GM23248 (cell line): ENCODE measurements at regions not wholly inside any gene's neighbourhood (a gene's known extent, or its start where the extent isn't known, plus 50 kb on each side); places are given as distances from the start of the nearest gene placed in this dataset. TPM values are rescaled to one million over a fixed set of nuclear protein-coding genes. Genes with fewer than 3 reads are reported as not detected.

Experiments used
- DNase-seq: peaks from one replicate; pipeline ENCODE4 v3.0.0-alpha.2; 2015
- H2AFZ ChIP-seq: fragments of 200-600 bp; sonication (generic); 2 replicates; pipeline ENCODE4 v1.6.1; 2016; ENCODE audit warnings: antibody characterized with exemption
- H3F3A ChIP-seq: fragments of 200-600 bp; sonication (generic); 2 replicates; pipeline ENCODE4 v1.6.1; 2016; ENCODE audit warnings: mild to moderate bottlenecking, antibody characterized with exemption, mixed run types; ENCODE audit not compliant: insufficient read depth
- H3K27ac ChIP-seq: fragments of 200-600 bp; sonication (generic); 2 replicates; pipeline ENCODE4 v1.5.1; 2016; ENCODE audit warnings: mild to moderate bottlenecking
- H3K27me3 ChIP-seq: fragments of 200-600 bp; sonication (generic); replicated peaks from 2 replicates; pipeline ENCODE4 v1.6.1; 2016; ENCODE audit warnings: mild to moderate bottlenecking; ENCODE audit not compliant: insufficient read depth
- H3K36me3 ChIP-seq: fragments of 200-600 bp; sonication (generic); 2 replicates; pipeline ENCODE4 v1.6.1; 2016; ENCODE audit warnings: low read depth, mild to moderate bottlenecking
- H3K4me1 ChIP-seq: fragments of 200-600 bp; sonication (generic); 2 replicates; pipeline ENCODE4 v1.6.1; 2016; ENCODE audit warnings: mild to moderate bottlenecking; ENCODE audit not compliant: insufficient read depth
- H3K4me2 ChIP-seq: fragments of 200-600 bp; sonication (generic); one replicate; pipeline ENCODE4 v1.6.1; 2016; ENCODE audit warnings: mild to moderate bottlenecking; ENCODE audit not compliant: unreplicated experiment
- H3K4me3 ChIP-seq: fragments of 200-600 bp; sonication (generic); 2 replicates; pipeline ENCODE4 v1.5.1; 2016; ENCODE audit warnings: mild to moderate bottlenecking
- H3K79me2 ChIP-seq: fragments of 200-600 bp; sonication (generic); 2 replicates; pipeline ENCODE4 v1.6.1; 2016; ENCODE audit warnings: mild to moderate bottlenecking; ENCODE audit not compliant: insufficient read depth
- H3K9ac ChIP-seq: fragments of 200-600 bp; sonication (generic); 2 replicates; pipeline ENCODE4 v1.6.1; 2016; ENCODE audit warnings: mild to moderate bottlenecking
- H3K9me2 ChIP-seq: fragments of 200-600 bp; sonication (generic); 2 replicates; pipeline ENCODE4 v1.6.1; 2016; ENCODE audit warnings: mixed run types, mild to moderate bottlenecking, moderate library complexity; ENCODE audit not compliant: insufficient read depth
- H3K9me3 ChIP-seq: fragments of 200-600 bp; sonication (generic); one replicate; pipeline ENCODE4 v1.6.1; 2017; ENCODE audit warnings: low read depth
- H4K20me1 ChIP-seq: fragments of 200-600 bp; sonication (generic); 2 replicates; pipeline ENCODE4 v1.6.0; 2016; ENCODE audit not compliant: insufficient read depth
- EZH2 ChIP-seq: fragments of 200-600 bp; sonication (generic); IDR thresholded peaks from 2 replicates; pipeline ENCODE4 v1.6.1; 2018; ENCODE audit warnings: antibody characterized with exemption, mild to moderate bottlenecking; ENCODE audit not compliant: insufficient read depth, poor library complexity, severe bottlenecking
- EZH2phosphoT487 ChIP-seq: fragments of 200-600 bp; sonication (generic); IDR thresholded peaks from 2 replicates; pipeline ENCODE4 v1.6.1; 2018; ENCODE audit warnings: antibody characterized with exemption, moderate library complexity, mild to moderate bottlenecking, low read depth; ENCODE audit not compliant: insufficient read depth
- WGBS, 2 experiments: methylation state at CpG; one replicate each; pipeline ENCODE4 v1.1.6; 2015 to 2017; ENCODE audit warnings: low lambda C conversion rate in 2 of 2, low coverage in 1 of 2; ENCODE audit errors: missing lambda C conversion rate in 2 of 2; 5-methylcytosine and 5-hydroxymethylcytosine counted together
- in situ Hi-C: fragments of 300-500 bp; cut with MboI; formaldehyde crosslinking; loops from 2 replicates; pipeline ENCODE4 v1.15.0; 2020
- small RNA-seq: library from RNA; depleted of rRNA; stranded (forward); fragments of <200 nt; gene quantifications from one replicate; pipeline ENCODE3, GENCODE V24; 2014; ENCODE audit warnings: low read depth, low replicate concordance

GRCh38 chr1:8076176-8076575, 50.1 kb upstream of the ERRFI1 start:
- DNase-seq, result no peak
- Histone ChIP-seq H2AFZ (no peak overlapping the region), H3K4me1 (peaks cover 39% of the 10 kb centered on the region), H3K36me3 (no peaks in the 10 kb centered on the region), H3K4me2 (no peak overlapping the region), H3K79me2 (no peaks in the 10 kb centered on the region), H3F3A (peaks cover 31% of the 10 kb centered on the region), H4K20me1 (no peaks in the 10 kb centered on the region), H3K4me3 (no peak overlapping the region), H3K9me3 (no peaks in the 10 kb centered on the region), H3K27me3 (no peaks in the 10 kb centered on the region), H3K9ac (0 out of 2 replicates have a peak overlapping the region, but pooled peaks have one; percentile 17), H3K9me2 (no peaks in the 10 kb centered on the region), H3K27ac (0 out of 2 replicates have a peak overlapping the region, but pooled peaks have one; percentile 70)
- in situ Hi-C loops, result no loop called here
- WGBS, 2 experiments, result 71 to 82% methylated on average over 4 of the region's 4 CpGs
- TF ChIP-seq EZH2phosphoT487 (no peak), EZH2 (no peak)

Small RNA genes in the stretch of these regions (small RNA-seq; reads per million reads assigned to genes)
- not detected for gene RNU1-7P
